K562 (cell line): ENCODE measurements at regions not wholly inside any gene's neighbourhood (a gene's known extent, or its start where the extent isn't known, plus 50 kb on each side); places are given as distances from the start of the nearest gene placed in this dataset.

ENCODE experiments used
- ATAC-seq: fragments of 200-7000 bp; cut with Tn5 transposase; 3 replicates; pipeline ENCODE4 v1.9.1; 2020; ENCODE audit warnings: moderate library complexity
- BruUV-seq: library from RNA; stranded (reverse); fragments of 400-500 nt; replicated peaks from 2 replicates; lab custom pipeline; 2021; lab: Mats Ljungman, UMichigan
- CTCF ChIA-PET: fragments of 300-600 bp; formaldehyde crosslinking; extraction: SDS; loops from one replicate; lab custom pipeline; 2021; ENCODE audit warnings: low intra/inter-chr PET ratio; lab: Yijun Ruan, JAX
- POLR2A ChIA-PET: fragments of 300-600, 350-650 bp; sonication (Branson Sonifier 250); formaldehyde crosslinking; extraction: SDS; loops from one replicate; lab custom pipeline; 2021; ENCODE audit warnings: antibody characterized with exemption, inconsistent platforms; lab: Yijun Ruan, JAX
- DNase-seq, 4 experiments: peaks; one replicate each; pipeline versions ENCODE4 v3.0.0 to v3.0.0-alpha.2; 2011 to 2018; ENCODE audit warnings: low spot score in 3 of 4, mixed read lengths in 3 of 4; ENCODE audit errors: extremely low read depth in 1 of 4
- FAIRE-seq: peaks from 2 replicates; lab custom pipeline; 2011; peaks lifted over from hg19 to GRCh38; lab: Jason Lieb, UNC
- H2AFZ ChIP-seq: 2 replicates; pipeline ENCODE4 v1.6.0; 2011; ENCODE audit warnings: low read depth, low read length, control low read depth, inconsistent platforms
- H3K27ac ChIP-seq: fragments of 200-600 bp; 3 replicates; pipeline ENCODE4 v1.8.0; 2011; ENCODE audit warnings: low read depth, mild to moderate bottlenecking, control low read depth, inconsistent platforms, low read length, moderate library complexity, mixed read lengths; ENCODE audit errors: extremely low read depth
- H3K27me3 ChIP-seq, 2 experiments: fragments of 300-600 bp in 1 of 2; 2 replicates in 1 of 2; 3 replicates in 1 of 2; pipeline versions ENCODE4 v1.6.0 to v1.8.0; 2011; ENCODE audit warnings: inconsistent platforms in 2 of 2, low read length in 2 of 2, mild to moderate bottlenecking in 1 of 2, mixed read lengths in 1 of 2, moderate library complexity in 1 of 2; ENCODE audit not compliant: control insufficient read depth in 2 of 2, insufficient read depth in 2 of 2
- H3K36me3 ChIP-seq: fragments of 300-600 bp; 3 replicates; pipeline ENCODE4 v1.8.0; 2011; ENCODE audit warnings: mild to moderate bottlenecking, low read length, inconsistent platforms; ENCODE audit not compliant: control insufficient read depth, insufficient read depth
- H3K4me1 ChIP-seq, 2 experiments: fragments of 200-600 bp in 1 of 2; replicated peaks in 1 of 2; 2 replicates in 1 of 2; 3 replicates in 1 of 2; pipeline versions ENCODE4 v1.5.1 to v1.8.0; 2011; ENCODE audit warnings: inconsistent platforms in 2 of 2, low read length in 2 of 2, mild to moderate bottlenecking in 1 of 2, mixed read lengths in 1 of 2, moderate library complexity in 1 of 2; ENCODE audit not compliant: control insufficient read depth in 2 of 2, insufficient read depth in 2 of 2
- H3K4me2 ChIP-seq: 2 replicates; pipeline ENCODE4 v1.6.1; 2011; ENCODE audit warnings: low read length, control low read depth, inconsistent platforms, mixed read lengths; ENCODE audit not compliant: insufficient read depth
- H3K4me3 ChIP-seq: fragments of 200-600 bp; sonication (generic), shearing (Covaris generic); 2 replicates; pipeline ENCODE4 v1.5.1; 2016; ENCODE audit warnings: control low read depth, inconsistent platforms
- H3K79me2 ChIP-seq: fragments of 200-600 bp; 3 replicates; pipeline ENCODE4 v1.8.0; 2011; ENCODE audit warnings: low read length, inconsistent platforms; ENCODE audit not compliant: control insufficient read depth, insufficient read depth
- H3K9ac ChIP-seq, 2 experiments: 2 replicates each; pipeline versions ENCODE4 v1.6.0 to v1.6.1; 2011; ENCODE audit warnings: low read depth in 2 of 2, low read length in 2 of 2, control low read depth in 1 of 2, inconsistent platforms in 1 of 2, mild to moderate bottlenecking in 1 of 2, mixed read lengths in 1 of 2; ENCODE audit not compliant: insufficient read depth in 1 of 2
- H3K9me1 ChIP-seq: one replicate; pipeline ENCODE4 v1.6.0; 2011; ENCODE audit warnings: inconsistent platforms, mild to moderate bottlenecking, low read length, moderate library complexity; ENCODE audit not compliant: control insufficient read depth, insufficient read depth
- H3K9me3 ChIP-seq: replicated peaks from 2 replicates; pipeline ENCODE4 v1.5.1; 2011; ENCODE audit warnings: low read depth, low read length, inconsistent platforms; ENCODE audit not compliant: control insufficient read depth, insufficient read depth
- H4K20me1 ChIP-seq: replicated peaks from 2 replicates; pipeline ENCODE4 v1.6.1; 2011; ENCODE audit warnings: low read length, inconsistent platforms, mixed read lengths; ENCODE audit not compliant: control insufficient read depth, insufficient read depth
- DNMT1 ChIP-seq: fragments of 450-650 bp; IDR thresholded peaks from 2 replicates; pipeline ENCODE4 v1.6.1; 2016; ENCODE audit warnings: antibody characterized with exemption, mild to moderate bottlenecking
- PPARD ChIP-seq: fragments of 250-450 bp; sonication (Bioruptor Pico); IDR thresholded peaks from 2 replicates; pipeline ENCODE4 v1.8.0; 2022; ENCODE audit warnings: inconsistent platforms, mild to moderate bottlenecking, moderate library complexity
- PRMT5 ChIP-seq: sonication (generic); formaldehyde crosslinking; IDR thresholded peaks from 2 replicates; pipeline ENCODE4 v1.5.0; 2020; ENCODE audit warnings: missing genetic modification reagents
- RFX7 ChIP-seq: fragments of 250-450 bp; sonication (Bioruptor Pico); IDR thresholded peaks from 2 replicates; pipeline ENCODE4 v1.5.1; 2021; ENCODE audit warnings: mild to moderate bottlenecking
- SIX5 ChIP-seq, 2 experiments: IDR thresholded peaks; 2 replicates each; pipeline ENCODE4 v1.6.1; 2011; ENCODE audit warnings: low read length in 2 of 2, borderline replicate concordance in 1 of 2, low read depth in 1 of 2, mild to moderate bottlenecking in 1 of 2, moderate library complexity in 1 of 2; ENCODE audit not compliant: insufficient read depth in 1 of 2
- TBL1XR1 ChIP-seq, 2 experiments: IDR thresholded peaks; 2 replicates each; pipeline ENCODE4 v1.6.1; 2012; ENCODE audit warnings: improper control_type of control experiment in 2 of 2, low read length in 2 of 2, mild to moderate bottlenecking in 1 of 2
- TSC22D4 ChIP-seq: fragments of 450-650 bp; IDR thresholded peaks from 2 replicates; pipeline ENCODE4 v1.6.1; 2016; ENCODE audit warnings: missing genetic modification characterization, missing biosample characterization, control low read depth
- ZNF146 ChIP-seq: IDR thresholded peaks from one replicate; pipeline ENCODE4 v1.6.1; 2018; ENCODE audit warnings: missing compliant biosample characterization; ENCODE audit not compliant: unreplicated experiment
- ZNF324 ChIP-seq: fragments of 250-450 bp; sonication (Bioruptor Pico); IDR thresholded peaks from 2 replicates; pipeline ENCODE4 v1.4.0; 2020; ENCODE audit warnings: mild to moderate bottlenecking
- WGBS: fragments of 100-300 bp; shearing (Covaris generic); methylation state at CpG from one replicate; pipeline ENCODE4 v1.1.6; 2016; ENCODE audit warnings: low coverage, mixed read lengths; ENCODE audit not compliant: insufficient coverage; ENCODE audit errors: missing lambda C conversion rate; 5-methylcytosine and 5-hydroxymethylcytosine counted together
- in situ Hi-C: fragments of 300-500 bp; cut with MboI; formaldehyde crosslinking; loops from 4 replicates; pipeline ENCODE4 v1.15.0; 2018; ENCODE audit warnings: inconsistent platforms, mixed read lengths
- intact Hi-C: fragments of 100-400 bp; cut with micrococcal nuclease; formaldehyde crosslinking; loops from 2 replicates; pipeline ENCODE4 v1.14.2; 2022

DNA sequence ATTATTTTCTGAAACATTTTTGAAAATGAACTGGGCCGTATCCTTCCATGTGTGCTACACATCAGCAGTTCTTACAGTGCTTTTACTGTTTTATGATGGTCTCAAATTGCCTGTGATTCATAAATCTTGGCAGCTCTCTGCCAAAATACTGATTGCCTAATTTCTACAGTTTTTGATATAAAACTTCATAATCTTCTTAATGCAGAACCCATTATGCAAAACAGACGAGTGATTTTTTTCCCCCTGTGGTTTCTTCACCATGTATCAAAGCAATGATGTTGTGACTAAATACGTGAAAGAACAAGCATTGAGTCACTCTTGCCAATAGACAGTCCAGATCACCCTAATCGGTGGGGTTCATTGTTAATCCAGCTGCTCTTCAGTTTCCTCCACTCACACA lies 156.4 kb upstream of the WDR1 start:
- no peak for TF ChIP-seq PPARD (CRISPR knock-in tag)
- no peak for TF ChIP-seq TBL1XR1 (IDR thresholded peaks at IDR 0.05; ENCODE audit: low read length in 2 of 2)
- TF ChIP-seq TSC22D4 (tag): no peak
- TF ChIP-seq SIX5 (IDR thresholded peaks at IDR 0.05; ENCODE audit: borderline replicate concordance in 1 of 2, insufficient read depth in 1 of 2, low read depth in 1 of 2, low read length in 2 of 2): no peak
- no TSS peak for BruUV-seq
- H3K9ac ChIP-seq: no peak overlapping the region
- no peak overlapping the region for H3K4me2 ChIP-seq
- H3K27me3 ChIP-seq: no peaks in the 10 kb centered on the region
- in situ Hi-C loops (no loop called here), intact Hi-C loops (no loop called here)
- H3K4me1 ChIP-seq: peaks cover 0 to 10% of the 10 kb centered on the region in 2 experiments; a peak in 3 of 5 replicates
- 64% methylated on average over 4 of the region's 4 CpGs for WGBS
- no peak for ATAC-seq
- no peaks in the 10 kb centered on the region for H3K9me3 ChIP-seq
- H2AFZ ChIP-seq: no peak overlapping the region
- ChIA-PET POLR2A (no interaction called here), CTCF (no interaction called here)
- FAIRE-seq: no peak
- H3K9me1 ChIP-seq: no peaks in the 10 kb centered on the region
- no peak for DNase-seq
- H4K20me1 ChIP-seq: no peaks in the 10 kb centered on the region
- no peaks in the 10 kb centered on the region for H3K36me3 ChIP-seq
- no peak overlapping the region for H3K4me3 ChIP-seq
- no peak overlapping the region for H3K27ac ChIP-seq
- H3K79me2 ChIP-seq: no peaks in the 10 kb centered on the region

DNA sequence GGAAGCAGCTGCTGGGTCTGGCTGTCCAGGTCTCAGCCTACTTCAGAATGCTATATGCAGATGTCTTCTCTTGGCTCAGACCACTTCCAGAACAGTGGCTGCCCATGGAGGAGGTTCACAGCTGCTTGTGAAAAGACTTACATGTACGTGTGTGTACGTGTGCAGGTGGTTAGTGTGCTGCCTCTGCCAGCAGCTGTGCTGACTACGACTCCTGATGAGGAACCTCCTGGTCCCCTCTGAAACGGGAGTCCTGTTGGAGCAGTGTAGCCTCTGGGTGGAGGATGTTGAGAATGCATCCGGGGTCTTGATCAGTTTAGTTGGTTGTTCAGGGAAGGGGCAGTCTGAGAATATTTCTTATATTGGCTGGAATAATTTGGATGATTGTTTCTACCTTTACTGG lies 155.9 kb upstream of the WDR1 start:
- TF ChIP-seq DNMT1: no peak
- TF ChIP-seq PRMT5: no peak
- TF ChIP-seq ZNF324 (CRISPR knock-in tag): no peak
- TF ChIP-seq ZNF146: no peak
- TF ChIP-seq RFX7 (CRISPR knock-in tag): no peak
- TF ChIP-seq, all 486 proteins: peak for 0
- Histone ChIP-seq H3K36me3 (no peaks in the 10 kb centered on the region), H4K20me1 (no peaks in the 10 kb centered on the region), H3K79me2 (no peaks in the 10 kb centered on the region), H3K4me3 (no peak overlapping the region), H3K9me3 (no peaks in the 10 kb centered on the region), H3K4me2 (no peak overlapping the region), H3K27ac (no peak overlapping the region), H3K9ac (no peak overlapping the region; a peak in 1 of 4 replicates), H3K9me1 (no peaks in the 10 kb centered on the region), H2AFZ (peak overlapping the region; percentile 47; the same call in 1 of the 2 replicates), H3K27me3 (no peaks in the 10 kb centered on the region), H3K4me1 (peaks cover 0 to 10% of the 10 kb centered on the region in 2 experiments; a peak in 3 of 5 replicates)
- FAIRE-seq (no peak), DNase-seq (no peak), ATAC-seq (peak; percentile 35; the same call in 1 of the 3 replicates)
- 47% methylated on average over 5 of the region's 5 CpGs for WGBS
- in situ Hi-C loops (no loop called here), intact Hi-C loops (no loop called here)
- BruUV-seq: no TSS peak
- CTCF ChIA-PET: no interaction called here
- POLR2A ChIA-PET: interaction anchor here (2.4 kb wide), 1 partner anchor 155 kb away, joined by 5 read pairs; no protein-coding TSS in a partner anchor
